ENCODE measurements at regions not wholly inside any gene's neighbourhood (a gene's known extent, or its start where the extent isn't known, plus 50 kb on each side); places are given as distances from the start of the nearest gene placed in this dataset.

DNA sequence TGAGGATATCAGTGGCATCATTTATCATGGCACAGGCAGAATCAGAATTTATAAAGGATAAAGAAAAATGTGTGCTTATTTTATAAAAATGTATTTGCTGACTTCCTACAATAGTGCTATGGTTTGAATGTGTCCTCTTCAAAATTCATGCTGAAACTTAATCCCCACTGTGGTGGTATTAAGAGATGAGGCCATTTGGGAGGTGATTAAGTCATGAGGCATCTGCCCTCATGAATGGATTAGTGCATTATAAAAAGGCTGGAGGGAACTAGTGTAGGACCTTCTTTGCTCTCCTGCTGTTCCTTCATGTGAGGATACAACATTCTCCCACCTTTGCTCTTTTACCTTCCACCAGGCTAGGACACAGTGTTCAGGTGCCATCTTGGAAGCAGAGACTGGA is 212.8 kb downstream of the RFC3 start:
- Mint-ChIP-seq H3K36me3 (no peaks in the 10 kb centered on the region), H3K27ac (no peak overlapping the region), H3K9me3 (peaks cover 8% of the 10 kb centered on the region), H3K27me3 (no peaks in the 10 kb centered on the region), H3K4me1 (no peaks in the 10 kb centered on the region), H3K4me3 (no peak overlapping the region)
- CTCF ChIA-PET: no interaction called here
- no peak for DNase-seq

DNA sequence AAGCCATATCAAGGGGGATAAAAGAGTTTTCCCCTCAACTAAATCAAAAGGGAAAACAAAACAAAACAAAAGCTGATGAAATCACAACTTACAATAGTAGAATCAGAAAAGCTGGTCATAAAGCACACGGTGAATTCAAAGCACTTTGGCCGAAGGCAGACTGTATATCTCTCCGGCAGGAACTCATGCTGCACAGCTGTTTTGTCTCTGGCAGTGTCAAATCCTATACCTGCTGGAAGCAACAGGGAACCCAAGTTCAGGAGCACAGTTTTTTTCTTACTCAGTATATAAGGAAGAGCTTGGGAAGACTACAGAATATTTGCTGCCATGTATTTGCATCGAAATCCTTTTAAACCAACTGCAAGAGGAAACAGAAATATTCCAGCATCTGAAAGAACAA is 213.7 kb downstream of the RFC3 start:
- DNase-seq: no peak

DNA sequence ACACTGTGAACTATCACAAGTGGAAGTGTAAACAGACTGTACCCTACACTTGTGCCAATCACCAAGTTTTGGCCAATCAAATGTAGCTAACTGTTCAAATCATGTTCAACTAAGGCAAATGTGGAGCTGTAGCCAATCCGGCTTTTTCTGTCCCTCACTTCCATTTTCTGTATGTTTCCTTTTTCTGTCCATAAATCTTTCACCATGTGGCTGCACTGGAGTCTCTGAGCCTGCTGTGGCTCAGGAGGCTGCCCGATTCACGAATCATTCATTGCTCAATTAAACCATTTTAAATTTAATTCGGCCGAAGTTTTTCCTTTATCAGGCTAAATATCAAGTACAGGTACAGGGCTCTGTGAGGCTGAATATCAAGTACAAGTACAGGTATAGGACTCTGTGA is 216.5 kb downstream of the RFC3 start:
- no peak for DNase-seq
- no peak overlapping the region for H3K4me3 Mint-ChIP-seq
- peaks cover 3% of the 10 kb centered on the region for H3K27me3 Mint-ChIP-seq
- no peaks in the 10 kb centered on the region for H3K36me3 Mint-ChIP-seq
- CTCF ChIA-PET: no interaction called here
- H3K27ac Mint-ChIP-seq: no peak overlapping the region
- peaks cover 10% of the 10 kb centered on the region for H3K9me3 Mint-ChIP-seq
- H3K4me1 Mint-ChIP-seq: no peaks in the 10 kb centered on the region

More for the DNA sequence above, 213.7 kb downstream of the RFC3 start:
- H3K4me3 Mint-ChIP-seq: no peak overlapping the region
- no peak overlapping the region for H3K27ac Mint-ChIP-seq
- H3K9me3 Mint-ChIP-seq: peaks cover 10% of the 10 kb centered on the region
- H3K27me3 Mint-ChIP-seq: no peaks in the 10 kb centered on the region
- CTCF ChIA-PET: no interaction called here
- no peaks in the 10 kb centered on the region for H3K4me1 Mint-ChIP-seq
- no peaks in the 10 kb centered on the region for H3K36me3 Mint-ChIP-seq

DNA sequence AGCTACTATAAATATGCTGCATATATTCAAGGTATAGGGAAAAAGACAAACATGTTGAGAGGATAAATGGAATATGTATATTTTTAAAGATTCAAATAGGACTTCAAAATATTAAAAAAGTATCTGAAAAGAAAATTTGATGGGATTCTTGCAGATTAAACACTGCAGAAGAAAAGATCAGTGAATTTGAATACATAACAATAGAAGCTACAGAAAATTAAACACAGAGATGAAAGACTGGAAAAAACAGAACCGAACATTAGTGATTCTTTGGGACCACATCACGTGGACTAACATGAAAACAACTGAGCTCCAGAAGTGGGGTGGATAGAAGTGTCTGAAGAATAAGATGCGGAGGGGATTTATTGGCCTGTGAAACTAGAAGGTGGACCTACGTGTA is 217.2 kb downstream of the RFC3 start:
- no peak for DNase-seq
- no peaks in the 10 kb centered on the region for H3K4me1 Mint-ChIP-seq
- CTCF ChIA-PET: no interaction called here
- H3K4me3 Mint-ChIP-seq: no peak overlapping the region
- H3K36me3 Mint-ChIP-seq: no peaks in the 10 kb centered on the region
- H3K27me3 Mint-ChIP-seq: peaks cover 3% of the 10 kb centered on the region
- no peak overlapping the region for H3K27ac Mint-ChIP-seq
- peaks cover 4% of the 10 kb centered on the region for H3K9me3 Mint-ChIP-seq

DNA sequence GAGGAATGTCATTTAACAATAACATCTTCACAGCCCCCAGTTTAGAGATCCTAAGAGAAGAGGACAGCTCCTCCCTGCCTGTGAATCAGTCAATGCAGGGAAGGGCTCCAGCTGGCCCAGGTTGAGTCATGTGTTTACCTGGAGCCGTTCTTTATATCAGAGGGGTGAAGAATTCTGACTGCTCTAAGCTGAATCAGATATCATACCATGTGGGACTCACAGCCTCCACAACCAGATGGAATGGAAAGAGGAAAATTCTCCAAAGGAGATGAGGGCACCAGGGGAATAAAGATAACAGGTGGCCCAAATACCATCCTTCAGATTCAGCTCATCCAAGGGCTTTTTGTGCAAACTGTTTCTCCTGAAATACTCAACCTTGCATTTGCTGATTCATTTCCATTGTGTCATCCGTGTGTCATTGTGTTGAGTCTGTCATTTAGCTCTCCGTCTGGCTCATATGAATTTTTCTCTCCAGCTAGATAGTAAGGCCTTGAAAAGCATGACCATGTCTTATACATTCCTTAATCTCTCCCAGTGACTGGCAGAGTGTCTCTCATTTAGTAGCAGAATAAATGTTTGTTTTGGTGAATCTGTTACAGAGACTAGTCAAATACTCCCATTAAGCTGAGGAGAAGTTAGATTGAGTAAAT is 217.9 kb downstream of the RFC3 start:
- no peak overlapping the region for H3K4me3 Mint-ChIP-seq
- peaks cover 3% of the 10 kb centered on the region for H3K27me3 Mint-ChIP-seq
- no peak for DNase-seq
- no peaks in the 10 kb centered on the region for H3K36me3 Mint-ChIP-seq
- H3K9me3 Mint-ChIP-seq: peaks cover 2% of the 10 kb centered on the region
- CTCF ChIA-PET: no interaction called here
- no peak overlapping the region for H3K27ac Mint-ChIP-seq
- no peaks in the 10 kb centered on the region for H3K4me1 Mint-ChIP-seq

DNA sequence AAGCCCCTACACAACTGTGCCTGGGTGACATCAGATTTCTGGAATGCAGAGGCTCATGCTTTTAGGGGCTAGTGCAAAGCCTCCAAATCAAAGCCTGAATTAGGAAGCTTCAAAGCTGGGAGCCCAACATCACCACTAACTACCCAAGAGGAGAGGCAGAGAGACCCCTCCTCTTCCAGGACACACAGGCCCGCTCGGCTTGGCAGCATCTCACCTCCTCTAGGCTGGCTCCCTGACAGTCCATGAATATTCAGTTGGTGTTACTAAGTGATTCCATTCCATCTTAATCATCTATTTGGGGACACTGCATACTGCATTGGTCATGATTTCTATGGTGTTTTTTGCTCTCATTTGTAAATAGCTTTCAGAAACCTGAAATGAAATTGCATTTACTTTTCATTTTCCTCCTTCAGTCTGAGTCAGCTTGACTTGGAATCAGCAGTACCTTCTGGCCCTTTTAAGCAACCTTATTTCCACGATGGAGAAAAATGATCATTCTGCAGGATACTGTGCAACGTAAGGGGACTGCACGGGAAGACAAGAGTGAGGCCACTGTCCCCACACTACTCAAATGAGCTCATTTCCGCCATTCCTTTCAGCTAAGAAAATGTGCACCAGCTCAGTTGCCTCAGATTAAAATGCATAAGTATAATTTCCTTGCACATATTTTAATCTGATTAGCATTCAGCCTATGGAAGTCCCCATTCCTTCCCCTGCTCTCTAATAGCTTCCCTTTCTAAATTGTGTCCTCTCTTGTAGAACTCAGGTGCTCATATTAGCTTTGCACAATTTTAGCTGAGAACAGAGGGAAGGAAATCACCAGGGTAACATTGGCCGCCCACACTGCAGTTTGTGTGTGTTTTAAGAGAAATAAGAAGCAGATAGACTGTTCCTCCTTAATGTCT is 219.9 kb downstream of the RFC3 start:
- H3K36me3 Mint-ChIP-seq: no peaks in the 10 kb centered on the region
- H3K4me3 Mint-ChIP-seq: no peak overlapping the region
- H3K27ac Mint-ChIP-seq: no peak overlapping the region
- DNase-seq: no peak
- H3K27me3 Mint-ChIP-seq: peaks cover 3% of the 10 kb centered on the region
- peaks cover 2% of the 10 kb centered on the region for H3K9me3 Mint-ChIP-seq
- H3K4me1 Mint-ChIP-seq: no peaks in the 10 kb centered on the region
- CTCF ChIA-PET: no interaction called here

DNA sequence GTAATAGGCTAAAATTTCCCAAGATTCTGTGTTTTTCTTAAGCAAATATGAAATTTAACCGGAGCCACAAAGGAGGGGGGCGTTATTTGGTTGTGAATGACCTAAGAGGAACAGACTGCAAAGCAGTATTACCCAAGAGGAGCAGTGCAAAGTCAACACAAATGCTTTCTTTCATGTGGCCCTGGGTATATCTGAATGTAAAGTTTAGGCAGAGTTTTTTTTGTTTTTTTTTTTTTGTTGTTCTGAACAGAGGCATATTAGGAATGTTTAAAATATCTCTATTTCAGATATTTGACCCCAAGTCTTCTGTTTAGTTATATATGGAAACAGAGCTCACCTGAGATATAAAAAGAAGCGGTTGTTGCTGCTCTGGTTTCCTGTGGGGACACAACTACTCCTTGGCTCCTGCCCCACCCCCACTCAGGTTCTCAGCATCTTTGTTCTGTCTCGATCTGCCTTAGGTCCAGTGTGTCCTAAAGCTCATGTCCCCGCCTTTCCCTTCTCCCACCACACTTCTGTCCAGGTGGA is 220.7 kb downstream of the RFC3 start:
- CTCF ChIA-PET: no interaction called here
- Mint-ChIP-seq H3K4me1 (no peaks in the 10 kb centered on the region), H3K27me3 (peaks cover 3% of the 10 kb centered on the region), H3K9me3 (peaks cover 2% of the 10 kb centered on the region), H3K4me3 (no peak overlapping the region), H3K36me3 (no peaks in the 10 kb centered on the region), H3K27ac (no peak overlapping the region)
- no peak for DNase-seq

DNA sequence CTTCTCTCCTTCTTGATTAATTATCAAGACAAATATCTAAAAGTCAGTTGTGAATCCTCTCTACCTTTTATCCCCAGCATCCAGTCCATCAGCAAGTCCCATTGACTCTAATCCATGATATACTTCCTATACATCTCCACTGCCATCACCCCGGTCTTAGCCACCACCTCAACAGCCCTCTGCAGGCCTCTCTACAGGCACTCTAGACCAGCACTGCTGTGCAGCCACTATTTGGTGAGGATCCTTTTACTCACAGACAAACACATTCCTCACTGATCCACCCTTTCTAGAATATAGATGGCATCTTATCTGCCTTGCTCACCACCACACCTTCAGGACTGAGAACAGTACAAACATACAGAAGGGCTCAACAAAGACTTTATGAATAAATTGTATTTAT is 221.7 kb downstream of the RFC3 start:
- Mint-ChIP-seq H3K4me3 (no peak overlapping the region), H3K27ac (no peak overlapping the region), H3K36me3 (no peaks in the 10 kb centered on the region), H3K9me3 (peaks cover 2% of the 10 kb centered on the region), H3K27me3 (peaks cover 3% of the 10 kb centered on the region), H3K4me1 (no peaks in the 10 kb centered on the region)
- no peak for DNase-seq
- CTCF ChIA-PET: no interaction called here

DNA sequence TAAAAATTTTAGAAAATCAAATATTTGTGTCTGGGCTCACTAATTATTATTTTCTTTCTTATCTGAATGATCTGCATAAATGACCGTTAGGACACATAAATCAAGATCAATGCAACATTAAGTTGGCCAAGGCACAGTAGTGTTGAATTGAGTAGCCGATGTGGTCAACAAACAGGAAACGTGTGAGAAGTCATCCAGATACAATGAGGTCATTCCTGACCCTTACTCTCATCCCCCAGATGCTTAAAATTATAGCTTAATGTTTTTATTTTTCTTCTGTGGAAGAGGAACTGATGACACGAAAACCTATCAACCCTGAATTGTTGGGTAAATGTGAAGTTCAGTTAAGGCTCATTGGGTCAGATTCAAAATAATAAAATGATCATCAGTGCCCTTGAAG is 222.9 kb downstream of the RFC3 start:
- Mint-ChIP-seq H3K27ac (no peak overlapping the region), H3K36me3 (no peaks in the 10 kb centered on the region), H3K4me3 (no peak overlapping the region), H3K9me3 (peaks cover 2% of the 10 kb centered on the region), H3K4me1 (no peaks in the 10 kb centered on the region), H3K27me3 (peaks cover 3% of the 10 kb centered on the region)
- CTCF ChIA-PET: no interaction called here
- DNase-seq: no peak

DNA sequence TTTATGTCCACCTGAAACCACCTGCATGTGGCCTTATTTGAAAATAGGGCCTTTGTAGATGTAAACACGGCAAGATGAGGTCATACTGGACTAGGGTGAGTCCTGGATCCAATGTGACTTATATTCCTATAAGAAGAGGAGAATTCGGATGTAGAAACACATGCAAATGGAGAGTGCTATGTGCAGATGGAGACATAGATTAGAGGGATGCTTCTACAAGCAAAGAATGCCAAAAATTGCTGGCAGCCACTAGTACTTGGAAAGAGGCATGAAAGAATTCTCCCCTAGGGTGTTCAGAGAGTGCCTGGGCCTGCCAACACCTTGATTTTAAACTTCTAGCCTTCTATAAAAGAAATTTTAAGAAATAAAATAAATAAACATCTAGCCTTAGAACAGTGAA is 226.1 kb downstream of the RFC3 start:
- H3K36me3 Mint-ChIP-seq: no peaks in the 10 kb centered on the region
- H3K9me3 Mint-ChIP-seq: no peaks in the 10 kb centered on the region
- H3K27ac Mint-ChIP-seq: no peak overlapping the region
- no peak overlapping the region for H3K4me3 Mint-ChIP-seq
- no peak for DNase-seq
- H3K4me1 Mint-ChIP-seq: no peaks in the 10 kb centered on the region
- no peaks in the 10 kb centered on the region for H3K27me3 Mint-ChIP-seq
- CTCF ChIA-PET: no interaction called here

DNA sequence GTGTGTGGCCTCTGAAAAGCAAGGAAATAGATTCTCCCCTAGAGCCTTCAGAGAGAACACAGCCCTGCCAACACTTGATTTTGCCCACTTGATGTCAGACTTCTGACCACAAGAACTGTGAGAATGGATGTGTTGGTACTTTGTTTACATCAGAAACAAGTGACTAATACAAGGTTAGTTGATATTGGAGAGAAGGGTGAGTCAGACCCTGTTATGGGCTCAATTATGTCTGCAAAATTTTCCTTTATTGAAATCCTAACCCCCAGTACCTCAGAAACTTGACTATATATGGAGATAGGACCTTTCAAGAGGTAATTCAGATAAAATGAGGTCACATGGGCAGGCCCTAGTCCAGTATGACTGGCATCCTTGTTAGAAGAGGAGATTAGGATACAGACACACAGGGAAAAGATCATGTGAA is 226.7 kb downstream of the RFC3 start:
- Mint-ChIP-seq H3K9me3 (no peaks in the 10 kb centered on the region), H3K4me3 (no peak overlapping the region), H3K36me3 (no peaks in the 10 kb centered on the region), H3K27me3 (no peaks in the 10 kb centered on the region), H3K27ac (no peak overlapping the region), H3K4me1 (no peaks in the 10 kb centered on the region)
- CTCF ChIA-PET: no interaction called here
- no peak for DNase-seq

DNA sequence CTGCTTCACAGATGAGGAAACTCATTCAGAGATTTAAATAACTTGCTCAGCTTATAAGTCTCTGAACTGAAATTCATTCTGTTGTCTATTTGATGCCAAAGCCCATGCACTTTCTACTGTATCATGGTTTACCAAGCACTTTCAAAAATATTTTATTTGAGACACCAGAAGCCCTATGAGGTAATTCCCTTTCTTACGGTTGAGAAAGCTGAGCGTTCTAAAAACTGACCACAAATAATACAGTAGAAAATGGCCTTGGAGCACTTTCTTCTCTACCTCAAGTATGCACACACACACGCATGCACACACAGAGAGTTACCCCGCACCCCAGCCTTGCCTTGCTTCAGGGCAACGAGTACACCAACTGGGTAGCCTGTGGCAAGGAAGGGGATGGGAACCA is 228.5 kb downstream of the RFC3 start:
- DNase-seq: no peak
- Mint-ChIP-seq H3K36me3 (no peaks in the 10 kb centered on the region), H3K27me3 (no peaks in the 10 kb centered on the region), H3K27ac (no peak overlapping the region), H3K4me1 (no peaks in the 10 kb centered on the region), H3K4me3 (no peak overlapping the region), H3K9me3 (no peaks in the 10 kb centered on the region)
- CTCF ChIA-PET: no interaction called here

DNA sequence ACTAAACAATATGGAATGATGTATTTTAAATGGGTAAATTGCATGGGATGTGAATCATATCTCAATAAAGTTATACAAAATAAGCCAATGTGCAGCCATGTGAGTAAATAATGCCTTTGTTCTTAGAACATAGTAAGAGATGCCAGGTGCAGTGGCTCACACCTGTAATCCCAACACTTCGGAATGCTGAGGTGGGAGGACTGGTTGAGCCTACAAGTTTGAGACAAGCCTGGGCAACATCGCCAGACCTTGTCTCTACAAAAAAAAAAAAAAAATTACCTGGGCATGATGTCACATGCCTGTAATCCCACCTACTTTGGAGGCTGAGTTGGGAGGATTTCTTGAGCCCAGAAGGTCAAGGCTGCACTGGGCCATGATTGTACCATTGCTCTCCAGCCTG is 230.7 kb downstream of the RFC3 start:
- H3K27me3 Mint-ChIP-seq: no peaks in the 10 kb centered on the region
- H3K4me3 Mint-ChIP-seq: no peak overlapping the region
- CTCF ChIA-PET: no interaction called here
- H3K9me3 Mint-ChIP-seq: no peaks in the 10 kb centered on the region
- no peak overlapping the region for H3K27ac Mint-ChIP-seq
- no peak for DNase-seq
- H3K4me1 Mint-ChIP-seq: no peaks in the 10 kb centered on the region
- no peaks in the 10 kb centered on the region for H3K36me3 Mint-ChIP-seq

DNA sequence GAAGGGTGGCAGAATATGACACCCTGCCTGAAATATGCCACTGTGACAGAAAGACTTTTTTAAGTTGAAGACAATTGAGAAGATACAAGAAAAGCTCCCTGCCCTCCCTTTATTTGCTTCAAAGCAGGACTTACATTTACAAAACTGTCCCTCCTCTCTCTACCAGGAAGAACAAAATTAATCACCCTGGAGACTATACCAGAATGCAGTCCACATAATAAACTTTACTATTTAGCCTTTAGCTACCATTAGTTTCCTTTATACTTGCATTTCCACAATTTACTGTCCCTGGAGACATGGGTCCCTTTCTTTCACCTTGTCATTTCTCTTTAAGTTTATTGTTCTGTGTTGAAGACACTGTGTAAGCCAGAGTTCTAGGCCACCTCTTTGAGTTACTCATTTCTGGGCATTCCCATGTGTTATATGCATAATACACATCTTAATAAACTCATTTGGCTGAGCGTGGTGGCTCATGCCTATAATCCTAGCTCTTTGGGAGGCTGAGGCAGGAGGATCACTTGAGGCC is 238.8 kb downstream of the RFC3 start:
- Mint-ChIP-seq H3K27me3 (no peaks in the 10 kb centered on the region), H3K4me1 (peaks cover 5% of the 10 kb centered on the region), H3K4me3 (no peak overlapping the region), H3K27ac (no peak overlapping the region), H3K36me3 (no peaks in the 10 kb centered on the region), H3K9me3 (no peaks in the 10 kb centered on the region)
- CTCF ChIA-PET: no interaction called here
- DNase-seq: no peak
